HEK293 (cell line): ENCODE measurements at regions not wholly inside any gene's neighbourhood (a gene's known extent, or its start where the extent isn't known, plus 50 kb on each side); places are given as distances from the start of the nearest gene placed in this dataset.

Experiments
- ZNF223 ChIP-seq: fragments of 450-650 bp; formaldehyde crosslinking; IDR thresholded peaks from 2 replicates; pipeline ENCODE4 v1.5.1; 2016; ENCODE audit warnings: missing biosample characterization, missing genetic modification characterization
- ZNF626 ChIP-seq: fragments of 450-650 bp; sonication (Bioruptor Pico); formaldehyde crosslinking; IDR thresholded peaks from 2 replicates; pipeline ENCODE4 v1.5.1; 2018; ENCODE audit warnings: missing biosample characterization, missing genetic modification characterization, inconsistent platforms
- TF ChIP-seq, protein P1 (sequence below): fragments of 450-650 bp; formaldehyde crosslinking; IDR thresholded peaks from 2 replicates; pipeline ENCODE4 v1.5.1; 2016; ENCODE audit warnings: missing biosample characterization, missing genetic modification characterization
- TF ChIP-seq, protein P2 (sequence below): fragments of 450-650 bp; formaldehyde crosslinking; IDR thresholded peaks from 2 replicates; pipeline ENCODE4 v1.5.1; 2016; ENCODE audit warnings: missing biosample characterization, missing genetic modification characterization
- TF ChIP-seq, protein P3 (sequence below): fragments of 450-650 bp; formaldehyde crosslinking; IDR thresholded peaks from 2 replicates; pipeline ENCODE4 v1.5.1; 2016; ENCODE audit warnings: missing biosample characterization, missing genetic modification characterization

DNA sequence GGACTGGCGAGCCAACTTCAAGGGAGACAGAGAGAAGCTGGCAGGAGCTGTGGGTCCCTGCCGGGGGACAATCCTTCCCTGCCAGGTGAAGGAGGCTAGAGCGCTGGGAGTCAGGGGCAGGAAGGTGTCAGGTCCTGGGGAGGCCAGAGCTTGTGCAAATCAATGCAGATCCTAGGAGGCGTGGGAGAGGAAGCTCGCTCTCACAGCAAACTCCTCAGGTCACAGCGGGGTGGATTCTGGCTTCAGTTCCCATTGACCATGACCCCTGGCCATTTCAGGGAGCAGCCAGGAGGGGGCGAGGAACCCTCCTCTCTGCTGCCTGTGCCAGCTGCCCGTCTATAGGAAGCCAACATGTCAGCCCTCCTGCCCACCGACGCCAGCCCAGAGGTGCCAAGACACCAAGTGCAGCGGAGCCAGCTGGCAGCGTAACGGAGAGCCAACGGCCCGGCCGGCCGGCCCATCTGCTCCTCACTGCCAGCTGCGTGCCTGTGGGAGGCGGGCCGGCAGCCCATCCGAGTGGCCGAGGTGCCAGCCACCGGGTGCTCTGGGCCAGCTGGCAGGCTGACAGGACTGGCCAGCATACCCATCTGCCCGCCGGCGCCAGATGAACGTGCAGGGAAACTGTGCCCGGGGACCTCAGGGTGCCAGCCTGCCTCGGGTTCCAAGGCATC, 374.8 kb downstream of the MIAT start:
- TF ChIP-seq, protein P1, sequence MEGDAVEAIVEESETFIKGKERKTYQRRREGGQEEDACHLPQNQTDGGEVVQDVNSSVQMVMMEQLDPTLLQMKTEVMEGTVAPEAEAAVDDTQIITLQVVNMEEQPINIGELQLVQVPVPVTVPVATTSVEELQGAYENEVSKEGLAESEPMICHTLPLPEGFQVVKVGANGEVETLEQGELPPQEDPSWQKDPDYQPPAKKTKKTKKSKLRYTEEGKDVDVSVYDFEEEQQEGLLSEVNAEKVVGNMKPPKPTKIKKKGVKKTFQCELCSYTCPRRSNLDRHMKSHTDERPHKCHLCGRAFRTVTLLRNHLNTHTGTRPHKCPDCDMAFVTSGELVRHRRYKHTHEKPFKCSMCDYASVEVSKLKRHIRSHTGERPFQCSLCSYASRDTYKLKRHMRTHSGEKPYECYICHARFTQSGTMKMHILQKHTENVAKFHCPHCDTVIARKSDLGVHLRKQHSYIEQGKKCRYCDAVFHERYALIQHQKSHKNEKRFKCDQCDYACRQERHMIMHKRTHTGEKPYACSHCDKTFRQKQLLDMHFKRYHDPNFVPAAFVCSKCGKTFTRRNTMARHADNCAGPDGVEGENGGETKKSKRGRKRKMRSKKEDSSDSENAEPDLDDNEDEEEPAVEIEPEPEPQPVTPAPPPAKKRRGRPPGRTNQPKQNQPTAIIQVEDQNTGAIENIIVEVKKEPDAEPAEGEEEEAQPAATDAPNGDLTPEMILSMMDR (tag by site-specific recombination), result 0 out of 2 replicates have a peak, but pooled peaks have one; percentile 14
- TF ChIP-seq, protein P2, sequence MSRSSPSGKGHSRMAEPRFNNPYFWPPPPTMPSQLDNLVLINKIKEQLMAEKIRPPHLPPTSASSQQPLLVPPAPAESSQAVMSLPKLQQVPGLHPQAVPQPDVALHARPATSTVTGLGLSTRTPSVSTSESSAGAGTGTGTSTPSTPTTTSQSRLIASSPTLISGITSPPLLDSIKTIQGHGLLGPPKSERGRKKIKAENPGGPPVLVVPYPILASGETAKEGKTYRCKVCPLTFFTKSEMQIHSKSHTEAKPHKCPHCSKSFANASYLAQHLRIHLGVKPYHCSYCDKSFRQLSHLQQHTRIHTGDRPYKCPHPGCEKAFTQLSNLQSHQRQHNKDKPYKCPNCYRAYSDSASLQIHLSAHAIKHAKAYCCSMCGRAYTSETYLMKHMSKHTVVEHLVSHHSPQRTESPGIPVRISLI (tag by site-specific recombination), result no peak
- TF ChIP-seq ZNF223 (tag by site-specific recombination) (no peak), ZNF626 (tag by site-specific recombination) (no peak)
- TF ChIP-seq, protein P3, sequence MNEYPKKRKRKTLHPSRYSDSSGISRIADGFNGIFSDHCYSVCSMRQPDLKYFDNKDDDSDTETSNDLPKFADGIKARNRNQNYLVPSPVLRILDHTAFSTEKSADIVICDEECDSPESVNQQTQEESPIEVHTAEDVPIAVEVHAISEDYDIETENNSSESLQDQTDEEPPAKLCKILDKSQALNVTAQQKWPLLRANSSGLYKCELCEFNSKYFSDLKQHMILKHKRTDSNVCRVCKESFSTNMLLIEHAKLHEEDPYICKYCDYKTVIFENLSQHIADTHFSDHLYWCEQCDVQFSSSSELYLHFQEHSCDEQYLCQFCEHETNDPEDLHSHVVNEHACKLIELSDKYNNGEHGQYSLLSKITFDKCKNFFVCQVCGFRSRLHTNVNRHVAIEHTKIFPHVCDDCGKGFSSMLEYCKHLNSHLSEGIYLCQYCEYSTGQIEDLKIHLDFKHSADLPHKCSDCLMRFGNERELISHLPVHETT, result no peak
